ENCODE measurements at regions not wholly inside any gene's neighbourhood (a gene's known extent, or its start where the extent isn't known, plus 50 kb on each side); places are given as distances from the start of the nearest gene placed in this dataset.

DNA sequence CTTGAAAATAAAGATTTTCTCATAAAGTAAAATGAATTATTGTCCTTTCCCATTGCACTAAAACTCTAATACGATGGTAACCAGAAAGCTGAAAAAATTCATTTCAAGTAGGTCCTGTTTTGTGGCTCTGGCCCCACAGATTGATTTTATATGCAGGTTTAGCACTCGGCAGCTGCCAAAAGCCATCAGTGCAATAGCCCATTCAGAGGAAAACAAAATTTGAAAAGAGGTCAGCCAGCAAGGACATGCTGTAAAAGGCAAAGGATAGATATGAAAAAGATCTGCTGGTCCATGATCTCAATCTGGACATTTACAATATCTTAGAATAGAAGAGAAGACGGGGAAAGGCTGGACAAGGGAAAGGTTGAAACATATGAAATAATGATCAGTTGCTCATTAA lies 414.8 kb upstream of the NOVA1 start:
- TF ChIP-seq, protein P1, sequence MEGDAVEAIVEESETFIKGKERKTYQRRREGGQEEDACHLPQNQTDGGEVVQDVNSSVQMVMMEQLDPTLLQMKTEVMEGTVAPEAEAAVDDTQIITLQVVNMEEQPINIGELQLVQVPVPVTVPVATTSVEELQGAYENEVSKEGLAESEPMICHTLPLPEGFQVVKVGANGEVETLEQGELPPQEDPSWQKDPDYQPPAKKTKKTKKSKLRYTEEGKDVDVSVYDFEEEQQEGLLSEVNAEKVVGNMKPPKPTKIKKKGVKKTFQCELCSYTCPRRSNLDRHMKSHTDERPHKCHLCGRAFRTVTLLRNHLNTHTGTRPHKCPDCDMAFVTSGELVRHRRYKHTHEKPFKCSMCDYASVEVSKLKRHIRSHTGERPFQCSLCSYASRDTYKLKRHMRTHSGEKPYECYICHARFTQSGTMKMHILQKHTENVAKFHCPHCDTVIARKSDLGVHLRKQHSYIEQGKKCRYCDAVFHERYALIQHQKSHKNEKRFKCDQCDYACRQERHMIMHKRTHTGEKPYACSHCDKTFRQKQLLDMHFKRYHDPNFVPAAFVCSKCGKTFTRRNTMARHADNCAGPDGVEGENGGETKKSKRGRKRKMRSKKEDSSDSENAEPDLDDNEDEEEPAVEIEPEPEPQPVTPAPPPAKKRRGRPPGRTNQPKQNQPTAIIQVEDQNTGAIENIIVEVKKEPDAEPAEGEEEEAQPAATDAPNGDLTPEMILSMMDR (IDR thresholded peaks at IDR 0.05) = no peak
- no peak for TF ChIP-seq POLR2A (IDR thresholded peaks at IDR 0.05)
